CD4-positive, CD25-positive, alpha-beta regulatory T cell (primary cell): ENCODE measurements at regions not wholly inside any gene's neighbourhood (a gene's known extent, or its start where the extent isn't known, plus 50 kb on each side); places are given as distances from the start of the nearest gene placed in this dataset.

ENCODE experiments used
- ATAC-seq, 2 donors: fragments of 150-1000 bp; cut with Tn5 transposase; one replicate each; pipeline ENCODE4 v1.10.0; 2021; ENCODE audit warnings: low read depth in 2 of 2, moderate number of reproducible peaks in 2 of 2, moderate library complexity in 1 of 2
- DNase-seq, 3 donors: peaks; one replicate each; pipeline versions ENCODE4 v3.0.0 to v3.0.0-alpha.2; 2012 to 2022; ENCODE audit warnings: mixed read lengths in 1 of 3
- H3K27ac ChIP-seq: one replicate; pipeline ENCODE4 v1.7.0; 2013; ENCODE audit warnings: mild to moderate bottlenecking, low read length; ENCODE audit not compliant: insufficient read depth, poor library complexity, severe bottlenecking
- H3K27me3 ChIP-seq: one replicate; pipeline ENCODE4 v1.7.0; 2013; ENCODE audit warnings: low read length; ENCODE audit not compliant: control insufficient read depth, insufficient read depth
- H3K36me3 ChIP-seq: one replicate; pipeline ENCODE4 v1.7.0; 2013; ENCODE audit warnings: mild to moderate bottlenecking, low read length, moderate library complexity; ENCODE audit not compliant: control insufficient read depth, insufficient read depth
- H3K4me1 ChIP-seq: 2 replicates; pipeline ENCODE4 v1.7.0; 2013; ENCODE audit warnings: mild to moderate bottlenecking, low read length; ENCODE audit not compliant: insufficient read depth, control insufficient read depth, poor library complexity, severe bottlenecking
- H3K4me3 ChIP-seq: one replicate; pipeline ENCODE4 v1.7.0; 2013; ENCODE audit warnings: low read depth, mild to moderate bottlenecking, low read length, moderate library complexity
- H3K9me3 ChIP-seq, 2 experiments: 1 replicate in 1 of 2; 2 replicates in 1 of 2; pipeline ENCODE4 v1.7.0; 2013; ENCODE audit warnings: low read length in 2 of 2, mild to moderate bottlenecking in 1 of 2, moderate library complexity in 1 of 2; ENCODE audit not compliant: control insufficient read depth in 2 of 2
- H3K27ac Mint-ChIP-seq, 3 donors: one replicate each; pipeline ENCODE4 v1.8.0; 2020 to 2022; ENCODE audit warnings: mild to moderate bottlenecking in 3 of 3, mixed read lengths in 3 of 3, moderate library complexity in 2 of 3
- H3K27me3 Mint-ChIP-seq: one replicate; pipeline ENCODE4 v1.8.0; 2022; ENCODE audit warnings: mild to moderate bottlenecking, mixed read lengths
- H3K36me3 Mint-ChIP-seq: one replicate; pipeline ENCODE4 v1.8.0; 2020; ENCODE audit warnings: mixed read lengths
- H3K4me1 Mint-ChIP-seq, 4 donors: one replicate each; pipeline ENCODE4 v1.8.0; 2020 to 2022; ENCODE audit warnings: mixed read lengths in 4 of 4, mild to moderate bottlenecking in 1 of 4
- H3K4me3 Mint-ChIP-seq, 4 donors: one replicate each; pipeline ENCODE4 v1.8.0; 2020 to 2022; ENCODE audit warnings: mild to moderate bottlenecking in 4 of 4, mixed read lengths in 4 of 4, moderate library complexity in 3 of 4
- H3K9me3 Mint-ChIP-seq, 7 donors: one replicate each; pipeline ENCODE4 v1.8.0; 2020 to 2022; ENCODE audit warnings: mixed read lengths in 7 of 7, mild to moderate bottlenecking in 3 of 7, moderate library complexity in 2 of 7

DNA sequence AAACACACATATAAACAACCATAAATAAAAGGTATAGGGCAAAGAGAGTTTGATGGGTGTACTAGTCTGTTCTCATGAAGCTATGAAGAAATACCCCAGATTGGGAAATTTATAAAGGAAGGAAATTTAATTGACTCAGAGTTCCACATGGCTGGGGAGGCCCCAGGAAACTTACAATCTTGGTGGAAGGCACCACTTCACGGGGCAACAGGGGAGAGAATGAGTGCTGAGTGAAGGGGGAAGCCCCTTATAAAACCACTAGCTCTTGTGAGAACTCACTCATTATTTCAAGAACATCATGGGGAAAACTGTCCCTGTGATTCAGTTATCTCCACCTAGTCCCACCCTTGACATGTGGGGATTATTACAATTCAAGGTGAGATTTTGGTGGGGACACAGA, 385.9 kb upstream of the ANO5 start:
- Histone ChIP-seq H3K4me1 (no peaks in the 10 kb centered on the region), H3K27me3 (no peaks in the 10 kb centered on the region), H3K9me3 (peaks cover 0 to 12% of the 10 kb centered on the region in 2 experiments), H3K36me3 (no peaks in the 10 kb centered on the region), H3K4me3 (no peak overlapping the region), H3K27ac (no peak overlapping the region)
- Mint-ChIP-seq H3K4me1 (no peaks in the 10 kb centered on the region), H3K4me3 (no peak overlapping the region), H3K27ac (peak overlapping the region in 1 of 3 donors; percentile 14), H3K27me3 (no peaks in the 10 kb centered on the region), H3K9me3 (peaks cover 0 to 29% (median 5%) of the 10 kb centered on the region in 7 donors), H3K36me3 (no peaks in the 10 kb centered on the region)
- no peak for ATAC-seq
- DNase-seq, result no peak

DNA sequence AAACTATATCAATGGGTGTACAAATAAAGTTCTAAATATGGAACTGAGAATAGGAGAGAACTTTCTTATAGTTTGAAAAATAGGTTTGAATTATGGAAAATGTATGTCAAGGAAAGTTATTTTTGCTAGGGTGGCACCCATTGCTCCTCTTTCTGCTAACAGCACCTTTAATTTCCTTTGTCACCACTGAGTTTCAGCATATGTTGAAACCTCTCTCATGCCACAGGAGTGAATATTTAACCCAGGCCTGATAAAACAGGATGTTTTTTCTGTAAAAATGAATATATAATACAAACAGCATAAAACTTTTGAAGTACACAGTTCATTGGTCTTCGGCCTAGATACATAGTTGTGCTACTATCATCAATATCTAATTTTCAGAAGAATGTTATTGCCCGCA, 385.5 kb upstream of the ANO5 start:
- no peaks in the 10 kb centered on the region for H3K36me3 Mint-ChIP-seq
- Histone ChIP-seq H3K27ac (no peak overlapping the region), H3K4me3 (no peak overlapping the region), H3K4me1 (no peaks in the 10 kb centered on the region), H3K36me3 (no peaks in the 10 kb centered on the region), H3K27me3 (no peaks in the 10 kb centered on the region), H3K9me3 (peaks cover 0 to 12% of the 10 kb centered on the region in 2 experiments)
- H3K4me3 Mint-ChIP-seq, result no peak overlapping the region
- no peak for ATAC-seq
- H3K27ac Mint-ChIP-seq, result no peak overlapping the region
- DNase-seq, result no peak
- no peaks in the 10 kb centered on the region for H3K27me3 Mint-ChIP-seq
- H3K9me3 Mint-ChIP-seq, result peaks cover 0 to 29% (median 5%) of the 10 kb centered on the region in 7 donors
- H3K4me1 Mint-ChIP-seq, result no peaks in the 10 kb centered on the region

DNA sequence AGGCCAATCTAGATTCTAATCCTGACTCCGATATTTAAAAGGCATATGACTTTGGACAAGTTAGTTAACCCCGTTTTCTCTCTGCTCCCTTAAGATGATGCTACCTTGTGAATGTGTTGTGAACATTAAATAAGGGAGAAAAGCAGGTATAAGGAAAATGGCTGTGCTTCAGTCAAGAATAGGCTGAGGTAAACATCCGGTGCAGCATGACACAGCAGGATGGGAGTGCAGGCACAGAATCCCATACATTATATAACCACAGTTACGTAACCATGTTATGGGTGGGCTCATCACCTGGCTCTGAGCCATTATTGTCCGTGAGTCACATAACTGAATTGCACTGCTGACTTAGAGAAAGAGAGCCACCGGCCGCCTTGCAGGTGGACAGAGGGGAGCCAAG, 382.2 kb upstream of the ANO5 start:
- no peak overlapping the region for H3K4me3 ChIP-seq
- DNase-seq (no peak), ATAC-seq (no peak)
- Mint-ChIP-seq H3K27me3 (no peaks in the 10 kb centered on the region), H3K27ac (no peak overlapping the region), H3K36me3 (no peaks in the 10 kb centered on the region), H3K4me3 (no peak overlapping the region), H3K9me3 (peaks cover 3 to 20% (median 8%) of the 10 kb centered on the region in 7 donors), H3K4me1 (no peaks in the 10 kb centered on the region)
- peaks cover 0 to 6% of the 10 kb centered on the region in 2 experiments for H3K9me3 ChIP-seq
- H3K27ac ChIP-seq, result no peak overlapping the region
- H3K4me1 ChIP-seq, result no peaks in the 10 kb centered on the region
- H3K27me3 ChIP-seq, result no peaks in the 10 kb centered on the region
- H3K36me3 ChIP-seq, result no peaks in the 10 kb centered on the region

- Histone ChIP-seq H3K27me3 (no peaks in the 10 kb centered on the region), H3K36me3 (no peaks in the 10 kb centered on the region), H3K4me1 (no peaks in the 10 kb centered on the region), H3K27ac (no peak overlapping the region), H3K9me3 (peaks cover 0 to 6% of the 10 kb centered on the region in 2 experiments), H3K4me3 (no peak overlapping the region)
- Mint-ChIP-seq H3K27ac (no peak overlapping the region), H3K4me1 (no peaks in the 10 kb centered on the region), H3K36me3 (no peaks in the 10 kb centered on the region), H3K9me3 (peaks cover 3 to 20% (median 7%) of the 10 kb centered on the region in 7 donors), H3K27me3 (no peaks in the 10 kb centered on the region), H3K4me3 (no peak overlapping the region)
- DNase-seq (no peak), ATAC-seq (no peak)
These were observed 381.3 kb upstream of the ANO5 start for GRCh38 chr11:21811572-21811971.

DNA sequence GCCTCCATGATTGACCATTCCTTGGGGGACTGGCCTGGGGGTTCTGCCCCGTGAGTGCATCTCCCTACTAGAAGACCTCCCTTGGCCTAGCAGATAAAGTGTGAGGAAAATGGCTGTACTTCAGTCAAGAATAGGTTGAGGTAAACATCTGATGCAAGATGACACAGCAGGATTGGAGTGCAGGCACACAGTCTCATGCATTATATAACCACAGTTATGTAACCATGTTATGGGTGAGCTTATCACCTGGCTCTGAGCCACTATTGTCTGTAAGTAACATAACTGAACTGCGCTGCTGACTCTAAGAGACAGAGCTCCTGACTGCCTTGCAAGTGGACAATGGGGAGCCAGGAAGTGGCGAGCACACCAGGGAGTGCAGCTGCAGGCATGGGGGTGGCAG, 378.7 kb upstream of the ANO5 start:
- no peak for ATAC-seq
- Histone ChIP-seq H3K9me3 (peaks cover 0 to 6% of the 10 kb centered on the region in 2 experiments), H3K27me3 (no peaks in the 10 kb centered on the region)

DNA sequence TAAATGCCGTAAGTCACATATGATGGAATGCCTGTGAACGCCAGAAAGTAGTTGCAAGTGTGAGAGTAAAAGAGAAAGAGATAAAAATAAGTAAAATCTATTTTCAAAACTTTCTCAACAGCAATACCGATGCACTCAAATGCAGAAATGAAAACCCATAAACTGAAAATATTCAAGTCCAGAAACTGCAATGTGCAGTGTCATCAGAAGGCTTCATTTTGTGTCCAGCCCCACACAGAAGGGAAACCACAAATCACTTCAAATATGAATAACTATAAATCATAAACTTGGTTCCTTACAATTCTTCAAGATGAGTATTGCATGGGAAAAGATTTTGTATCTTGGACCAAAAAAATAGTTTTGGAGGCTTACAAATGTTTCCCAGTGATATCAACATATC, 375.2 kb upstream of the ANO5 start:
- peaks cover 0 to 9% of the 10 kb centered on the region in 2 experiments for H3K9me3 ChIP-seq
- no peaks in the 10 kb centered on the region for H3K36me3 Mint-ChIP-seq
- no peaks in the 10 kb centered on the region for H3K36me3 ChIP-seq
- ATAC-seq (no peak), DNase-seq (no peak)
- H3K27ac Mint-ChIP-seq, result no peak overlapping the region
- H3K27me3 Mint-ChIP-seq, result no peaks in the 10 kb centered on the region
- peaks cover 0 to 10% (median 5%) of the 10 kb centered on the region in 7 donors for H3K9me3 Mint-ChIP-seq
- H3K4me1 ChIP-seq, result no peaks in the 10 kb centered on the region
- H3K27me3 ChIP-seq, result no peaks in the 10 kb centered on the region
- peak overlapping the region in 1 of 4 donors; percentile 32 for H3K4me3 Mint-ChIP-seq
- H3K27ac ChIP-seq, result no peak overlapping the region
- no peak overlapping the region for H3K4me3 ChIP-seq
- no peaks in the 10 kb centered on the region for H3K4me1 Mint-ChIP-seq

More for the DNA sequence above, 378.7 kb upstream of the ANO5 start:
- Mint-ChIP-seq H3K36me3 (no peaks in the 10 kb centered on the region), H3K4me3 (no peak overlapping the region), H3K9me3 (peaks cover 1 to 23% (median 5%) of the 10 kb centered on the region in 7 donors), H3K27me3 (no peaks in the 10 kb centered on the region), H3K27ac (no peak overlapping the region), H3K4me1 (no peaks in the 10 kb centered on the region)
- H3K27ac ChIP-seq, result no peak overlapping the region
- no peak for DNase-seq
- no peak overlapping the region for H3K4me3 ChIP-seq
- no peaks in the 10 kb centered on the region for H3K36me3 ChIP-seq
- H3K4me1 ChIP-seq, result no peaks in the 10 kb centered on the region

DNA sequence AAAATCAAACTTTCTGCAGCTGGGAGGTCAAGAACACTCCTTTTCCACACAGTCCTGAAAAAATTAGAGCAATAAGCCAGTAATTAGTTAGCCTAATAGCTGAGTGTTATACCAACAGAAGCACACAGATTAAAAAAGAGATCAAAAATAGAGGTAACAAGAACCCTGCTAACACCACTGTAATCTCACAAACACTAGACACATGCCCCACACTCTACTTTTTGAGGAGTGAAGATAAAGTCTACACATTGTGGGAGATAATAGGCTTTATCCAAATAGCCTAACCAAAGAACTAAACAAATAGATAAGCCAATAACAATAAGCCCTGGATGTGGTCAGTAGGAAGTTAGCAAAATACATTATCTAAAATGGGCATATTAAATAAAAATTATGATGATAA, 372.7 kb upstream of the ANO5 start:
- no peaks in the 10 kb centered on the region for H3K4me1 Mint-ChIP-seq
- no peak overlapping the region for H3K27ac ChIP-seq
- H3K27me3 Mint-ChIP-seq, result no peaks in the 10 kb centered on the region
- no peaks in the 10 kb centered on the region for H3K4me1 ChIP-seq
- DNase-seq, result no peak
- H3K36me3 ChIP-seq, result no peaks in the 10 kb centered on the region
- H3K9me3 ChIP-seq, result peaks cover 0 to 4% of the 10 kb centered on the region in 2 experiments
- no peak overlapping the region for H3K27ac Mint-ChIP-seq
- H3K36me3 Mint-ChIP-seq, result no peaks in the 10 kb centered on the region
- H3K4me3 Mint-ChIP-seq, result no peak overlapping the region
- no peaks in the 10 kb centered on the region for H3K27me3 ChIP-seq
- no peak overlapping the region for H3K4me3 ChIP-seq
- no peak for ATAC-seq
- peaks cover 0 to 13% (median 1%) of the 10 kb centered on the region in 7 donors for H3K9me3 Mint-ChIP-seq

DNA sequence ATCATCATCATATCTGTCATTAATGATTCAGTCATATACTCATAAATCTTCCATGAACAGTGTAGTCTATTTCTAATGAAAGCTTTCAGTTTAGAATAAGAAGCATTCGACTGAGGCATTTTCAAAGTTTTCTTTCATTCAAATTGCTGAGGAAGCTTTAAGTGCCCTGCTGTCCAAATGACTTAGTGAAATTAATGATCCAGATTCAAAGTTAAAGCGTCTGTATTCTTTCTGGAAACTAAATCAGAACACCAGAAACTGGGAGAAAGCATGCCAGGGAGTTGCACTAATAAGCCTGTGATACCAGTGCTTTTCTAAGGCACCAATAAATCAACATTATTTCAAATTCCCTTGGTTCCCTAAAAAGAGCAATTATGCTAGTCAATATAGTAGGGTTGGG, 367.8 kb upstream of the ANO5 start:
- H3K4me3 ChIP-seq, result no peak overlapping the region
- no peaks in the 10 kb centered on the region for H3K36me3 Mint-ChIP-seq
- H3K27me3 Mint-ChIP-seq, result no peaks in the 10 kb centered on the region
- H3K27ac ChIP-seq, result no peak overlapping the region
- H3K4me3 Mint-ChIP-seq, result no peak overlapping the region
- ATAC-seq (no peak), DNase-seq (no peak)
- peaks cover 0 to 8% (median 1%) of the 10 kb centered on the region in 7 donors for H3K9me3 Mint-ChIP-seq
- no peaks in the 10 kb centered on the region for H3K27me3 ChIP-seq
- no peak overlapping the region for H3K27ac Mint-ChIP-seq
- H3K4me1 ChIP-seq, result no peaks in the 10 kb centered on the region
- H3K4me1 Mint-ChIP-seq, result no peaks in the 10 kb centered on the region
- peaks cover 0 to 4% of the 10 kb centered on the region in 2 experiments for H3K9me3 ChIP-seq
- H3K36me3 ChIP-seq, result no peaks in the 10 kb centered on the region
